ENCODE measurements at regions not wholly inside any gene's neighbourhood (a gene's known extent, or its start where the extent isn't known, plus 50 kb on each side); places are given as distances from the start of the nearest gene placed in this dataset.

GRCh38 chr18:29147944-29148343 is 971.0 kb upstream of the CDH2 start:
- H3K9ac ChIP-seq (ENCODE audit: low read depth in 2 of 2, low read length in 2 of 2) = no peak overlapping the region
- no peaks in the 10 kb centered on the region for H3K36me3 ChIP-seq
- H3K9me3 ChIP-seq = no peaks in the 10 kb centered on the region
- H3K4me1 ChIP-seq = no peaks in the 10 kb centered on the region
- H3K4me3 ChIP-seq = no peak overlapping the region
- TF ChIP-seq CTCF (IDR thresholded peaks at IDR 0.05) = no peak
- H3K27ac ChIP-seq = no peak overlapping the region
- intact Hi-C loops (cut with DNase I) = no loop called here
- no peak for DNase-seq
- no peaks in the 10 kb centered on the region for H3K27me3 ChIP-seq

- Histone ChIP-seq H3K9ac (ENCODE audit: low read depth in 2 of 2, low read length in 2 of 2) (no peak overlapping the region), H3K27ac (no peak overlapping the region), H3K4me3 (no peak overlapping the region), H3K36me3 (no peaks in the 10 kb centered on the region), H3K27me3 (no peaks in the 10 kb centered on the region), H3K9me3 (no peaks in the 10 kb centered on the region), H3K4me1 (no peaks in the 10 kb centered on the region)
- DNase-seq = no peak
- TF ChIP-seq CTCF (IDR thresholded peaks at IDR 0.05) = no peak
- intact Hi-C loops (cut with DNase I) = no loop called here
These were observed 969.1 kb upstream of the CDH2 start for GRCh38 chr18:29146068-29146467.

- H3K27me3 ChIP-seq = no peaks in the 10 kb centered on the region
- DNase-seq = no peak
- no peak for TF ChIP-seq CTCF (IDR thresholded peaks at IDR 0.05)
- intact Hi-C loops (cut with DNase I) = no loop called here
- no peak overlapping the region for H3K9ac ChIP-seq (ENCODE audit: low read depth in 2 of 2, low read length in 2 of 2)
- no peaks in the 10 kb centered on the region for H3K9me3 ChIP-seq
- H3K36me3 ChIP-seq = no peaks in the 10 kb centered on the region
- H3K4me3 ChIP-seq = no peak overlapping the region
- no peaks in the 10 kb centered on the region for H3K4me1 ChIP-seq
- no peak overlapping the region for H3K27ac ChIP-seq
These were observed 963.7 kb upstream of the CDH2 start for GRCh38 chr18:29140590-29140989.

- H3K27me3 ChIP-seq = no peaks in the 10 kb centered on the region
- TF ChIP-seq CTCF (IDR thresholded peaks at IDR 0.05) = no peak
- no peak for DNase-seq
- H3K36me3 ChIP-seq = no peaks in the 10 kb centered on the region
- H3K4me1 ChIP-seq = no peaks in the 10 kb centered on the region
- no peak overlapping the region for H3K4me3 ChIP-seq
- intact Hi-C loops (cut with DNase I) = no loop called here
- H3K9ac ChIP-seq (ENCODE audit: low read depth in 2 of 2, low read length in 2 of 2) = no peak overlapping the region
- H3K27ac ChIP-seq = no peak overlapping the region
- no peaks in the 10 kb centered on the region for H3K9me3 ChIP-seq
These were observed 961.0 kb upstream of the CDH2 start for GRCh38 chr18:29137773-29138495.

GRCh38 chr18:29123706-29124530 is 947.0 kb upstream of the CDH2 start:
- intact Hi-C loops (cut with DNase I) = no loop called here
- H3K9me3 ChIP-seq = no peaks in the 10 kb centered on the region
- no peaks in the 10 kb centered on the region for H3K27me3 ChIP-seq
- no peak overlapping the region for H3K4me3 ChIP-seq
- DNase-seq = no peak
- no peak for TF ChIP-seq CTCF (IDR thresholded peaks at IDR 0.05)
- no peaks in the 10 kb centered on the region for H3K4me1 ChIP-seq
- H3K27ac ChIP-seq = no peak overlapping the region
- no peaks in the 10 kb centered on the region for H3K36me3 ChIP-seq
- no peak overlapping the region for H3K9ac ChIP-seq (ENCODE audit: low read depth in 2 of 2, low read length in 2 of 2)

All from colonic mucosa (tissue), 4 donors.